ENCODE measurements at regions not wholly inside any gene's neighbourhood (a gene's known extent, or its start where the extent isn't known, plus 50 kb on each side); places are given as distances from the start of the nearest gene placed in this dataset.
"Not testable (repeated sequence)": the region's sequence is repeated elsewhere in the genome, so short reads cannot be mapped to it uniquely, and the experiment has no call there.

GRCh38 chr11:79514695-79515094 lies 73.9 kb upstream of the TENM4 start:
- DNase-seq, result no peak

DNA sequence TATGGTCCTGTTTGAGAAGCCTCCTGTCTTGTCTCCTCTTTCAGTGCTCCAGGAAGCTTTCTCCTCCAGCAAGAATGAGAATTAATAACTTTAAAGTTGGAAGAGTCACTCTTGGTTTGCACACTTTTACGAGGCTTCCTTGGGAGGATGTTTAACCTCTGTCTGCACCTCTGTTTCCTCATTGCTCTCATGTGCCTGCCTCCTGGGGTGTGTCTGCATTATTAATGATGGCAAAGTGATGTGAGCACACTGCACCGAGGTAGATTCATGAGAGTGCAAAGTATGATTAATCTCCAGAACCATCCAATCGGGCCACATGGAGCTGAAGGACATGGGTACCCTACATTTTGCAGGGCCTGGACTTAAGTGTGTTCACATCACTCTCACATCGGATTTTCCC lies 73.5 kb upstream of the TENM4 start:
- DNase-seq, result no peak

DNA sequence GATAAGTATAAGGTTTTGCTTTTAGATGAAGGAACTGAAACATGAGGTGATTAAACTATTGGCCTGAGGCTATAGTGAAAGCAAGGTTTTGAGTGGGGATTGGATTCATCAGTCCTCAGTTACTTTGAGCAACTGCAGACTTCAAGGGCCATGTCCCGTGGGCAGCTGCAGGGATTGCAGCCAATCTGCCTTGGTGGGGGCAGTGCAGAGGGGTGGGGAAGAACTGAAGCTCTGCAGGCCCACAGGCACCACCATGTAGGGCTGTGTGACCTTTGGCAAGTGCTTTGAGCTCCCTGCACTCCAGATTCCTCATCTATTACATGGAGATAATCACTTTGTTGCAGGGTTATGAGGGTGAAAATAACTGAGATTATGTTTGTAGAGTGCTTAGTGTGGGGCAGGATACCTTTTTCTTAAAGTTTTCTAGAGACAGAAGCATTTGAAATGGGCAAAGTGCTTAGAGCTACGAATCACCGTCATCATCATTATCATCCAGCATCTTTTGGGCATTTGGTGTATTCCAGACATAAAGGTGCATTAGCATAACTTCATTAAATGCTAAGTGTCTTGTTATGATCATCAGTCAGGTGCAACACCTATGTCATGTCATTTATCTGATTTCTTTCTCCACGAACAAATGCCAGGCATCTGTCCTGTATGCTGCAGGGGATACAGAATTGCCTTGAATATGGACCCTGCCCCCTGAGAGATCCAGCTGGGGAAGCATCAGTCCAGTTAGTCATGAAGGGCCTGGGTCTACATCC lies 72.1 kb upstream of the TENM4 start:
- DNase-seq, result no peak

DNA sequence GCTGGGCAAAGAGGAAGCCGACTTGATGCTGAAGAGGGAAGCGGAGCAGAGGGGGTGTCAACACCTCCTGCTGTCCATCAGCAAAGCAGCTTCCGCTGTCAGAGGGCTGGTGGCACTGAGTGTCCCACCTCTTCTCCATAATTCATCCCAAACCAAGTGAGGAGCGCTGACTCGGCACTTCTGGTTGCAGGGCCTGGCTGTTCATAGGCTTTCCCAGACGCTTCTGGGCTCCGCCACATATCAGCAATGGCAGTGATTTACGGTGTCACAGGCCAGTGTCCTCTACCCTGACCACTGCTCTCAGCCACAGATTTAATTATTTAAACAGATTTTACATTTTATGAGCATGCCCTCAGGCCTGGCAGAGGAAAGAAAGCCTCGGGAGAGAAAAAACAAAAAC lies 70.1 kb upstream of the TENM4 start:
- DNase-seq, result no peak

- peak in 1 of 14 donors; percentile 1 for DNase-seq
These were observed 67.6 kb upstream of the TENM4 start for GRCh38 chr11:79508461-79508860.

DNA sequence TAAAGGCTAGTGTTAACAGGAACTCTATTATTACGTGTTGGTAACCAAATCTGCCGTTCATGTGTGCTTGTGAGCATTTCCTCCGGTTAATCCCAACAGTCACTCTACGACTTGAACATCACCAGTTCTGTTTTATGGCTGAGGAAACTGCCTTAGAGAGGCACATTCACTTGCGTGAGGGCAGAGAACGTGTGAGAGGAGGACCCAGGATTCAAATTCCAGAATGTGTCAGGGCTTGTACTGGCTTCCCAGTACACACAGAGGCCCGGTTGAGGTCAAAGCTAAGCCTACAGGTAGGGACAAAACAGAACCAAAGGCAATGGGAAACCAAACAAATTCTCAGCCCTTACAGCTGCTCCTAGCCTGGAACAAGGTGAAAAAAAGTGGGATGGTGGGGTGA lies 66.9 kb upstream of the TENM4 start:
- DNase-seq, result no peak

- DNase-seq, result no peak
These were observed 66.0 kb upstream of the TENM4 start for GRCh38 chr11:79506734-79507344.

DNA sequence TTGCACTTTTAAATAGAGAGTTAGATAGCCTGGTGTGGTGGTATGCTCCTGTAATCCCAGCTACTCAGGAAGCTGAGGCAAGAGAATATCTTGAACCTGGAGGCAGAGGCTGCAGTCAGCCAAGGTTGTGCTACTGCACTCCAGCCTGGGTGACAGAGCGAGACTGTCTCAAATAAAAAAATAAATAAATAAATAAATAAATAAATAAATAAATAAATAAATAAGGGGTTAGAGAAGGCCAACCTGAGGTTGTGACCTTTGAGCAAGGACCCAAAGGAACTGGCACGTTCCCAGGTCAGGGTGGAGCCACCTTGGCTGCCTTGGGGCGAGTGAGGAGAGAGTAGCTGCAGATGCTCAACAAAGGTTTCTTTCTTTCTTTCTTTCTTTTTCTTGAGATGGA lies 65.3 kb upstream of the TENM4 start:
- no peak for DNase-seq

DNA sequence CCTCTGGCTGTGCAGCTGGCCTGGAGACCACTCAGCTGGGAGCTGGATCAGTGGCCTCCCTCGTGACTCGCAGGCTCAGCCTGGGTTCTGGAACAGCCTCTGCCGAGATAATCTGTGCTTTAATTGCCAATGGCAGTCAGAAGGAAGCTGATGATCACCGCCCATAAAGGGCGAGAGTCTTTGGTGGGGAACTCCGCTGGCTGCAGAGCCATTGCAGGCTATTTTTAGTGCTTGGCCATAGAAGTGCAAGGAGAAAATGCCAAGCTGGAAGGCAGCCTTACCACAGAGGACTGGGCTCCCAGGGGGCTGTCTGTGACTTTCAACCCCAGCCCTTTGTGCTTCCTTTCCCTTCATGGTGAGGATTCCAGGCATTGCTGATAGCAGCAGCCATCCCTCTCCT lies 62.2 kb upstream of the TENM4 start:
- peak in 2 of 14 donors; percentile 17 to 55 for DNase-seq

- no peak for DNase-seq
These were observed 60.9 kb upstream of the TENM4 start for GRCh38 chr11:79501707-79502106.

- DNase-seq, result not testable (repeated sequence)
These were observed 59.1 kb upstream of the TENM4 start for GRCh38 chr11:79499929-79500328.

GRCh38 chr11:79498667-79499066 lies 57.8 kb upstream of the TENM4 start:
- no peak for DNase-seq

DNA sequence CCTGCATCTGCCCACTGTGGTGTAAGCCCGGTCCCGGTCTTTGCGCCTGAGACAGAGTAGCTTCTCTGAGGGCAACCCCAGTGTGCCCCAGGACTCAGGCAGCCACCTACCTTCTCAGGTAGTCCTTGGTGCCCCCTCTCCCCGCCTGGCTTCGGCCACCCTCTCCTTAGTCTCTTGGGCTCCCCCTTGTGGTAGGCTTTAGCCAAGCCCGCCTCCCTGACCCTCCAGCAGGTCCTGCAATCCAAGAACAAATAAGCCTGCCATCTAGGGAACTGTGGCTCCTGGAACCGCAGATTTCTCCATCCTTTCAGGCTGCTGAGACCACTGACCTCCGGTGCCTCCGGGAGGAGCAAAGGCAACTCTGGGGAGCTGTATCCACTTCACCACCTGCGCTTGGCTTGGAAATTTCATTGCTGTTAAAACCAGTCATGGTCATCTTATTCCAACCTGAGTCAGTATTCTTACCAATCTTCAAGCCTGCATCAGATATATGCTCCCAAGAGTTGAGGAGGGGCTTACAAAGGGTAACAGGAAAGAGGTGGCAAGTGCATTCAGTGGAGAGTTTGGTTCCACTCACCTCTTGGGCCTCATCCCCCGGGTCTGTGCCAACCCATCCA lies 52.8 kb upstream of the TENM4 start:
- DNase-seq, result peak in 10 of 14 donors; percentile 3 to 66 (median 30)

DNA sequence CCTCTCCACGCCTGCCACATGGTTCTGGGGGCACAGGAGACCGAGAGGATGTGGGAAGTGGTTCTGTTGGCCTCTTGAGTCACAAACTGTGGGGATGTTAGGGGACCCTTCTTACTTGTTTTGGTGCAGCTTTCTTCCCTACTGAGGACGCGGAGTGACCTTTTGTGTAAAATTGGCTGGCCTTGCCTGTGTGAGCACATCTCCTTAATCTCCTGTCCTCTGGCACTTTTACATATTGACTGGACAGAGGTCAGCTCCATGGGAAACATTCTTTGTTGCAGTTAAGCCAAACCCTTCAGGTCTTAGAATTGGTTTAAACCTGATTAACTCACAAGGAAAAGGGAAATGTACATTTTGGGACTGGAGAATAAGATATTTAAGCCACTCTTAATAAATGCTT lies 51.2 kb upstream of the TENM4 start:
- DNase-seq, result no peak
